Fibroblast of lung (primary cell): ENCODE measurements at regions not wholly inside any gene's neighbourhood (a gene's known extent, or its start where the extent isn't known, plus 50 kb on each side); places are given as distances from the start of the nearest gene placed in this dataset.

Experiments used
- DNase-seq, 2 donors: peaks; one replicate each; pipeline versions ENCODE4 v3.0.0 to v3.0.0-alpha.2; 2010; ENCODE audit warnings: low read depth in 2 of 2
- H2AFZ ChIP-seq: 2 replicates; pipeline ENCODE4 v1.5.1; 2012; ENCODE audit warnings: low read length, control low read depth, inconsistent platforms
- H3K27ac ChIP-seq: 2 replicates; pipeline ENCODE4 v1.5.1; 2011; ENCODE audit warnings: low read length, control low read depth; ENCODE audit not compliant: insufficient read depth
- H3K27me3 ChIP-seq: 2 replicates; pipeline ENCODE4 v1.5.1; 2011; ENCODE audit warnings: mild to moderate bottlenecking, low read length; ENCODE audit not compliant: control insufficient read depth, insufficient read depth
- H3K36me3 ChIP-seq: 2 replicates; pipeline ENCODE4 v1.5.1; 2011; ENCODE audit warnings: low read length; ENCODE audit not compliant: control insufficient read depth, insufficient read depth
- H3K4me1 ChIP-seq: 2 replicates; pipeline ENCODE4 v1.5.1; 2011; ENCODE audit warnings: low read length; ENCODE audit not compliant: control insufficient read depth, insufficient read depth; ENCODE audit errors: extremely low read depth
- H3K4me2 ChIP-seq: 2 replicates; pipeline ENCODE4 v1.5.1; 2011; ENCODE audit warnings: low read length, control low read depth; ENCODE audit not compliant: insufficient read depth; ENCODE audit errors: extremely low read depth
- H3K4me3 ChIP-seq, 4 experiments: fragments of 200-600 bp in 1 of 4; sonication (generic) in 1 of 4; replicated peaks in 1 of 4; 2 replicates each; pipeline ENCODE4 v1.5.1; 2011 to 2016; ENCODE audit warnings: low read length in 4 of 4, low read depth in 3 of 4, mild to moderate bottlenecking in 3 of 4, control low read depth in 2 of 4, inconsistent platforms in 1 of 4, mixed read lengths in 1 of 4; ENCODE audit not compliant: insufficient read depth in 1 of 4; ENCODE audit errors: control extremely low read depth in 1 of 4
- H3K79me2 ChIP-seq: 2 replicates; pipeline ENCODE4 v1.5.1; 2012; ENCODE audit warnings: mild to moderate bottlenecking, low read length, inconsistent platforms; ENCODE audit not compliant: control insufficient read depth, insufficient read depth
- H3K9ac ChIP-seq: 2 replicates; pipeline ENCODE4 v1.5.1; 2011; ENCODE audit warnings: mild to moderate bottlenecking, low read length, control low read depth; ENCODE audit not compliant: insufficient read depth
- H3K9me3 ChIP-seq: 2 replicates; pipeline ENCODE4 v1.5.1; 2012; ENCODE audit warnings: low read depth, low read length; ENCODE audit not compliant: control insufficient read depth, insufficient read depth
- H4K20me1 ChIP-seq: 2 replicates; pipeline ENCODE4 v1.5.1; 2011; ENCODE audit warnings: low read length; ENCODE audit not compliant: control insufficient read depth, insufficient read depth; ENCODE audit errors: extremely low read depth
- EZH2 ChIP-seq: IDR thresholded peaks from 2 replicates; pipeline ENCODE4 v1.5.1; 2012; ENCODE audit warnings: low read length, control low read depth, mild to moderate bottlenecking; ENCODE audit errors: missing control alignments
- TF ChIP-seq, protein P1 (sequence below), 2 donors: IDR thresholded peaks in 1 of 2; conservative IDR thresholded peaks in 1 of 2; 1 replicate in 1 of 2; 2 replicates in 1 of 2; pipeline ENCODE4 v1.5.1; 2011 to 2012; ENCODE audit warnings: low read length in 2 of 2, control low read depth in 1 of 2, inconsistent platforms in 1 of 2, low read depth in 1 of 2, mild to moderate bottlenecking in 1 of 2

DNA sequence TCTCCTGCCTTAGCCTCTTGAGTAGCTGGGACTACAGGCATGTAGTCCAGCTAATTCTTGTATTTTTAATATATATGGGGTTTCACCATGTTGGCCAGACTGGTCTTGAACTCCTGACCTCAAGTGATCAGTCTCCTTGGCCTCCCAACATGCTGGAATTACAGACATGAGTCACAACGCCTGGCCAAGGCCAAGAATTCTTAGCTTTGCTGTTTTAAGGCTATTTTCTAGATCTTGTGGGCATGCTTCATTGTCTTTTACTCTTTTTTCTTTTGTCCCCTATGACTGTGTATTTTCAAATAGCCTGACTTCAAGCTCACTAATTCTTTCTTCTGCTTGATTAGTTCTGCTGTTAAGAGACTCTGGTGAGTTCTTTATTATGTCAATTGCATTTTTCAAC lies 56.4 kb upstream of the TAS2R16 start:
- Histone ChIP-seq H3K4me1 (no peaks in the 10 kb centered on the region), H3K4me2 (no peak overlapping the region), H2AFZ (no peak overlapping the region), H3K79me2 (no peaks in the 10 kb centered on the region), H4K20me1 (no peaks in the 10 kb centered on the region), H3K9ac (no peak overlapping the region), H3K27me3 (no peaks in the 10 kb centered on the region), H3K36me3 (no peaks in the 10 kb centered on the region), H3K27ac (no peak overlapping the region), H3K9me3 (no peaks in the 10 kb centered on the region), H3K4me3 (no peak overlapping the region)
- no peak for TF ChIP-seq EZH2
- TF ChIP-seq, protein P1, sequence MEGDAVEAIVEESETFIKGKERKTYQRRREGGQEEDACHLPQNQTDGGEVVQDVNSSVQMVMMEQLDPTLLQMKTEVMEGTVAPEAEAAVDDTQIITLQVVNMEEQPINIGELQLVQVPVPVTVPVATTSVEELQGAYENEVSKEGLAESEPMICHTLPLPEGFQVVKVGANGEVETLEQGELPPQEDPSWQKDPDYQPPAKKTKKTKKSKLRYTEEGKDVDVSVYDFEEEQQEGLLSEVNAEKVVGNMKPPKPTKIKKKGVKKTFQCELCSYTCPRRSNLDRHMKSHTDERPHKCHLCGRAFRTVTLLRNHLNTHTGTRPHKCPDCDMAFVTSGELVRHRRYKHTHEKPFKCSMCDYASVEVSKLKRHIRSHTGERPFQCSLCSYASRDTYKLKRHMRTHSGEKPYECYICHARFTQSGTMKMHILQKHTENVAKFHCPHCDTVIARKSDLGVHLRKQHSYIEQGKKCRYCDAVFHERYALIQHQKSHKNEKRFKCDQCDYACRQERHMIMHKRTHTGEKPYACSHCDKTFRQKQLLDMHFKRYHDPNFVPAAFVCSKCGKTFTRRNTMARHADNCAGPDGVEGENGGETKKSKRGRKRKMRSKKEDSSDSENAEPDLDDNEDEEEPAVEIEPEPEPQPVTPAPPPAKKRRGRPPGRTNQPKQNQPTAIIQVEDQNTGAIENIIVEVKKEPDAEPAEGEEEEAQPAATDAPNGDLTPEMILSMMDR (conservative IDR thresholded peaks at IDR 0.05 in 1 of 2, IDR thresholded peaks at IDR 0.05 in 1 of 2; ENCODE audit: low read depth in 1 of 2, low read length in 2 of 2), result no peak
- peak in 1 of 2 donors; percentile 51 for DNase-seq

DNA sequence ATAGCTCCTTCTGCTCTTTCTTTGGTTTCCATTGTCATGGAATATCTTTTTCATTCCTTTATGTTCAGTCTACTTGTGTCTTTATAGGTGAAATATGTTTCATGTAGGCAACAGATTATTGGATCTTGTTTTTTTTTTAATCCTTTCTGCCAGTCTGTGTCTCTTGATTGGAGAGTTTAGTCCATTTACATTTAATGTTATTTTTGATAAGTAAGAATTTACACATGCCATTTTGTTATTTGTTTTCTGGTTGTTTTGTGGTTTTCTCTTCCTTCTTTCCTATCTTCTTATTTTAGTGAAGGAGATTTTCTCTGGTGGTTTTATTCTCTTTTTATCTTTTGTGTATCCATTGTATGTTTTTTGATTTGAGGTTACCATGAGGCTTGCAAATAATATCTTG lies 52.5 kb upstream of the TAS2R16 start:
- H4K20me1 ChIP-seq, result no peaks in the 10 kb centered on the region
- no peak overlapping the region for H3K4me3 ChIP-seq
- no peaks in the 10 kb centered on the region for H3K79me2 ChIP-seq
- H3K27me3 ChIP-seq, result no peaks in the 10 kb centered on the region
- H3K9me3 ChIP-seq, result no peaks in the 10 kb centered on the region
- no peaks in the 10 kb centered on the region for H3K36me3 ChIP-seq
- no peak for DNase-seq
- no peak overlapping the region for H3K9ac ChIP-seq
- no peak overlapping the region for H2AFZ ChIP-seq
- no peak overlapping the region for H3K4me2 ChIP-seq
- TF ChIP-seq EZH2, result no peak
- TF ChIP-seq, protein P1 (conservative IDR thresholded peaks at IDR 0.05 in 1 of 2, IDR thresholded peaks at IDR 0.05 in 1 of 2; ENCODE audit: low read depth in 1 of 2, low read length in 2 of 2), result no peak
- H3K27ac ChIP-seq, result no peak overlapping the region
- H3K4me1 ChIP-seq, result no peaks in the 10 kb centered on the region
